ENCODE measurements at regions not wholly inside any gene's neighbourhood (a gene's known extent, or its start where the extent isn't known, plus 50 kb on each side); places are given as distances from the start of the nearest gene placed in this dataset.

GRCh38 chr15:38885471-38885952 lies 320.9 kb upstream of the RASGRP1 start:
- H3K9me3 Mint-ChIP-seq, result peaks cover 9% of the 10 kb centered on the region
- no peaks in the 10 kb centered on the region for H3K27me3 Mint-ChIP-seq
- no peak overlapping the region for H3K27ac Mint-ChIP-seq
- intact Hi-C loops (cut with micrococcal nuclease), result no loop called here
- H3K36me3 Mint-ChIP-seq (ENCODE audit: low read depth), result peaks cover 6% of the 10 kb centered on the region
- peaks cover 37% of the 10 kb centered on the region for H3K4me1 Mint-ChIP-seq (ENCODE audit: low read depth)
- no peak overlapping the region for H3K4me3 Mint-ChIP-seq

- peak overlapping the region; percentile 39 for H3K27ac Mint-ChIP-seq
- no peak overlapping the region for H3K4me3 Mint-ChIP-seq
- H3K4me1 Mint-ChIP-seq (ENCODE audit: low read depth), result peaks cover 31% of the 10 kb centered on the region
- intact Hi-C loops (cut with micrococcal nuclease), result no loop called here
- peaks cover 6% of the 10 kb centered on the region for H3K36me3 Mint-ChIP-seq (ENCODE audit: low read depth)
- peaks cover 10% of the 10 kb centered on the region for H3K9me3 Mint-ChIP-seq
- H3K27me3 Mint-ChIP-seq, result no peaks in the 10 kb centered on the region
Measured at GRCh38 chr15:38886315-38887163, 321.9 kb upstream of the RASGRP1 start.

- H3K9me3 Mint-ChIP-seq, result peaks cover 8% of the 10 kb centered on the region
- H3K27me3 Mint-ChIP-seq, result peaks cover 3% of the 10 kb centered on the region
- intact Hi-C loops (cut with micrococcal nuclease), result no loop called here
- H3K27ac Mint-ChIP-seq, result no peak overlapping the region
- no peaks in the 10 kb centered on the region for H3K36me3 Mint-ChIP-seq (ENCODE audit: low read depth)
- peaks cover 22% of the 10 kb centered on the region for H3K4me1 Mint-ChIP-seq (ENCODE audit: low read depth)
- H3K4me3 Mint-ChIP-seq, result no peak overlapping the region
Measured at GRCh38 chr15:38888701-38889221, 324.1 kb upstream of the RASGRP1 start.

- intact Hi-C loops (cut with micrococcal nuclease), result no loop called here
- Mint-ChIP-seq H3K9me3 (peaks cover 8% of the 10 kb centered on the region), H3K27ac (no peak overlapping the region), H3K4me3 (no peak overlapping the region), H3K27me3 (peaks cover 3% of the 10 kb centered on the region), H3K4me1 (ENCODE audit: low read depth) (peaks cover 16% of the 10 kb centered on the region), H3K36me3 (ENCODE audit: low read depth) (no peaks in the 10 kb centered on the region)
Measured at GRCh38 chr15:38890194-38890593, 325.6 kb upstream of the RASGRP1 start.

GRCh38 chr15:38893925-38894242 lies 329.3 kb upstream of the RASGRP1 start:
- H3K36me3 Mint-ChIP-seq (ENCODE audit: low read depth), result no peaks in the 10 kb centered on the region
- peaks cover 3% of the 10 kb centered on the region for H3K27me3 Mint-ChIP-seq
- H3K4me3 Mint-ChIP-seq, result no peak overlapping the region
- peaks cover 8% of the 10 kb centered on the region for H3K9me3 Mint-ChIP-seq
- intact Hi-C loops (cut with micrococcal nuclease), result no loop called here
- no peak overlapping the region for H3K27ac Mint-ChIP-seq
- H3K4me1 Mint-ChIP-seq (ENCODE audit: low read depth), result peaks cover 4% of the 10 kb centered on the region

- H3K27ac Mint-ChIP-seq, result no peak overlapping the region
- peaks cover 8% of the 10 kb centered on the region for H3K9me3 Mint-ChIP-seq
- no peak overlapping the region for H3K4me3 Mint-ChIP-seq
- H3K36me3 Mint-ChIP-seq (ENCODE audit: low read depth), result no peaks in the 10 kb centered on the region
- H3K27me3 Mint-ChIP-seq, result peaks cover 3% of the 10 kb centered on the region
- intact Hi-C loops (cut with micrococcal nuclease), result no loop called here
- H3K4me1 Mint-ChIP-seq (ENCODE audit: low read depth), result peaks cover 4% of the 10 kb centered on the region
Measured at GRCh38 chr15:38894243-38894948, 329.8 kb upstream of the RASGRP1 start.

GRCh38 chr15:38895326-38896255 lies 331.0 kb upstream of the RASGRP1 start:
- intact Hi-C loops (cut with micrococcal nuclease), result no loop called here
- H3K4me1 Mint-ChIP-seq (ENCODE audit: low read depth), result peaks cover 4% of the 10 kb centered on the region
- H3K9me3 Mint-ChIP-seq, result peaks cover 8% of the 10 kb centered on the region
- no peak overlapping the region for H3K27ac Mint-ChIP-seq
- H3K36me3 Mint-ChIP-seq (ENCODE audit: low read depth), result no peaks in the 10 kb centered on the region
- peaks cover 3% of the 10 kb centered on the region for H3K27me3 Mint-ChIP-seq
- H3K4me3 Mint-ChIP-seq, result no peak overlapping the region

GRCh38 chr15:38896647-38897046 lies 332.0 kb upstream of the RASGRP1 start:
- Mint-ChIP-seq H3K4me3 (no peak overlapping the region), H3K9me3 (peaks cover 6% of the 10 kb centered on the region), H3K4me1 (ENCODE audit: low read depth) (peaks cover 4% of the 10 kb centered on the region), H3K27me3 (peaks cover 4% of the 10 kb centered on the region), H3K27ac (no peak overlapping the region), H3K36me3 (ENCODE audit: low read depth) (no peaks in the 10 kb centered on the region)
- intact Hi-C loops (cut with micrococcal nuclease), result no loop called here

GRCh38 chr15:38897551-38897950 lies 332.9 kb upstream of the RASGRP1 start:
- no peaks in the 10 kb centered on the region for H3K36me3 Mint-ChIP-seq (ENCODE audit: low read depth)
- no peaks in the 10 kb centered on the region for H3K9me3 Mint-ChIP-seq
- no peak overlapping the region for H3K27ac Mint-ChIP-seq
- H3K4me1 Mint-ChIP-seq (ENCODE audit: low read depth), result peaks cover 4% of the 10 kb centered on the region
- peaks cover 2% of the 10 kb centered on the region for H3K27me3 Mint-ChIP-seq
- no peak overlapping the region for H3K4me3 Mint-ChIP-seq
- intact Hi-C loops (cut with micrococcal nuclease), result no loop called here

- Mint-ChIP-seq H3K9me3 (no peaks in the 10 kb centered on the region), H3K4me3 (no peak overlapping the region), H3K27me3 (peaks cover 2% of the 10 kb centered on the region), H3K4me1 (ENCODE audit: low read depth) (peaks cover 4% of the 10 kb centered on the region), H3K27ac (no peak overlapping the region), H3K36me3 (ENCODE audit: low read depth) (no peaks in the 10 kb centered on the region)
- intact Hi-C loops (cut with micrococcal nuclease), result no loop called here
Measured at GRCh38 chr15:38898236-38898635, 333.6 kb upstream of the RASGRP1 start.

GRCh38 chr15:38899300-38899699 lies 334.7 kb upstream of the RASGRP1 start:
- intact Hi-C loops (cut with micrococcal nuclease), result no loop called here
- Mint-ChIP-seq H3K4me3 (no peak overlapping the region), H3K36me3 (ENCODE audit: low read depth) (no peaks in the 10 kb centered on the region), H3K27ac (no peak overlapping the region), H3K9me3 (no peaks in the 10 kb centered on the region), H3K4me1 (ENCODE audit: low read depth) (peaks cover 4% of the 10 kb centered on the region), H3K27me3 (peaks cover 2% of the 10 kb centered on the region)

GRCh38 chr15:38904298-38904697 lies 339.7 kb upstream of the RASGRP1 start:
- H3K4me1 Mint-ChIP-seq (ENCODE audit: low read depth), result peaks cover 5% of the 10 kb centered on the region
- intact Hi-C loops (cut with micrococcal nuclease), result no loop called here
- H3K9me3 Mint-ChIP-seq, result no peaks in the 10 kb centered on the region
- no peaks in the 10 kb centered on the region for H3K36me3 Mint-ChIP-seq (ENCODE audit: low read depth)
- H3K27me3 Mint-ChIP-seq, result peaks cover 2% of the 10 kb centered on the region
- H3K4me3 Mint-ChIP-seq, result no peak overlapping the region
- H3K27ac Mint-ChIP-seq, result no peak overlapping the region

- peaks cover 5% of the 10 kb centered on the region for H3K4me1 Mint-ChIP-seq (ENCODE audit: low read depth)
- peaks cover 4% of the 10 kb centered on the region for H3K27me3 Mint-ChIP-seq
- no peak overlapping the region for H3K4me3 Mint-ChIP-seq
- intact Hi-C loops (cut with micrococcal nuclease), result no loop called here
- peaks cover 11% of the 10 kb centered on the region for H3K9me3 Mint-ChIP-seq
- H3K27ac Mint-ChIP-seq, result no peak overlapping the region
- no peaks in the 10 kb centered on the region for H3K36me3 Mint-ChIP-seq (ENCODE audit: low read depth)
Measured at GRCh38 chr15:38905632-38906031, 341.0 kb upstream of the RASGRP1 start.

Measured in dendritic cell treated with granulocyte-macrophage colony-stimulating factor and Interleukin-4, amounts not matched to agents 40 ng/mL and 50 ng/mL, for 4 days (primary cell).